ENCODE measurements at regions not wholly inside any gene's neighbourhood (a gene's known extent, or its start where the extent isn't known, plus 50 kb on each side); places are given as distances from the start of the nearest gene placed in this dataset.

GRCh38 chr16:6247775-6248174 lies 1084.9 kb upstream of the RBFOX1 start:
- DNase-seq (ENCODE audit: low read depth in 1 of 2, low spot score in 1 of 2) = no peak

- no peak for DNase-seq (ENCODE audit: low read depth in 1 of 2, low spot score in 1 of 2)
Measured at GRCh38 chr16:6247150-6247549, 1085.5 kb upstream of the RBFOX1 start.

GRCh38 chr16:6246266-6246665 lies 1086.4 kb upstream of the RBFOX1 start:
- no peak for DNase-seq (ENCODE audit: low read depth in 1 of 2, low spot score in 1 of 2)

- DNase-seq (ENCODE audit: low read depth in 1 of 2, low spot score in 1 of 2) = no peak
Measured at GRCh38 chr16:6232056-6232455, 1100.6 kb upstream of the RBFOX1 start.

GRCh38 chr16:6231398-6231797 lies 1101.2 kb upstream of the RBFOX1 start:
- DNase-seq (ENCODE audit: low read depth in 1 of 2, low spot score in 1 of 2) = no peak

GRCh38 chr16:6229186-6229585 lies 1103.5 kb upstream of the RBFOX1 start:
- no peak for DNase-seq (ENCODE audit: low read depth in 1 of 2, low spot score in 1 of 2)

- DNase-seq (ENCODE audit: low read depth in 1 of 2, low spot score in 1 of 2) = no peak
Measured at GRCh38 chr16:6218855-6219254, 1113.8 kb upstream of the RBFOX1 start.

- no peak for DNase-seq (ENCODE audit: low read depth in 1 of 2, low spot score in 1 of 2)
Measured at GRCh38 chr16:6216836-6217235, 1115.8 kb upstream of the RBFOX1 start.

- no peak for DNase-seq (ENCODE audit: low read depth in 1 of 2, low spot score in 1 of 2)
Measured at GRCh38 chr16:6211644-6212043, 1114.0 kb upstream of the EEF2KMT start.

GRCh38 chr16:6209355-6209930 lies 1111.8 kb upstream of the EEF2KMT start:
- no peak for DNase-seq (ENCODE audit: low read depth in 1 of 2, low spot score in 1 of 2)

GRCh38 chr16:6207580-6207979 lies 1110.0 kb upstream of the EEF2KMT start:
- DNase-seq (ENCODE audit: low read depth in 1 of 2, low spot score in 1 of 2) = no peak

GRCh38 chr16:6207124-6207523 lies 1109.5 kb upstream of the EEF2KMT start:
- no peak for DNase-seq (ENCODE audit: low read depth in 1 of 2, low spot score in 1 of 2)

GRCh38 chr16:6206080-6206479 lies 1108.5 kb upstream of the EEF2KMT start:
- DNase-seq (ENCODE audit: low read depth in 1 of 2, low spot score in 1 of 2) = no peak

- no peak for DNase-seq (ENCODE audit: low read depth in 1 of 2, low spot score in 1 of 2)
Measured at GRCh38 chr16:6204945-6205344, 1107.3 kb upstream of the EEF2KMT start.

- no peak for DNase-seq (ENCODE audit: low read depth in 1 of 2, low spot score in 1 of 2)
Measured at GRCh38 chr16:6200861-6201260, 1103.3 kb upstream of the EEF2KMT start.

GRCh38 chr16:6200271-6200670 lies 1102.7 kb upstream of the EEF2KMT start:
- no peak for DNase-seq (ENCODE audit: low read depth in 1 of 2, low spot score in 1 of 2)

GRCh38 chr16:6195966-6196365 lies 1098.4 kb upstream of the EEF2KMT start:
- no peak for DNase-seq (ENCODE audit: low read depth in 1 of 2, low spot score in 1 of 2)

- no peak for DNase-seq (ENCODE audit: low read depth in 1 of 2, low spot score in 1 of 2)
Measured at GRCh38 chr16:6193718-6194117, 1096.1 kb upstream of the EEF2KMT start.

GRCh38 chr16:6192984-6193383 lies 1095.4 kb upstream of the EEF2KMT start:
- DNase-seq (ENCODE audit: low read depth in 1 of 2, low spot score in 1 of 2) = no peak

- no peak for DNase-seq (ENCODE audit: low read depth in 1 of 2, low spot score in 1 of 2)
Measured at GRCh38 chr16:6192532-6192931, 1094.9 kb upstream of the EEF2KMT start.

- no peak for DNase-seq (ENCODE audit: low read depth in 1 of 2, low spot score in 1 of 2)
Measured at GRCh38 chr16:6190776-6191175, 1093.2 kb upstream of the EEF2KMT start.

GRCh38 chr16:6189216-6189615 lies 1091.6 kb upstream of the EEF2KMT start:
- DNase-seq (ENCODE audit: low read depth in 1 of 2, low spot score in 1 of 2) = no peak

GRCh38 chr16:6177616-6178180 lies 1080.1 kb upstream of the EEF2KMT start:
- DNase-seq (ENCODE audit: low read depth in 1 of 2, low spot score in 1 of 2) = no peak
